ENCODE measurements at regions not wholly inside any gene's neighbourhood (a gene's known extent, or its start where the extent isn't known, plus 50 kb on each side); places are given as distances from the start of the nearest gene placed in this dataset.

DNA sequence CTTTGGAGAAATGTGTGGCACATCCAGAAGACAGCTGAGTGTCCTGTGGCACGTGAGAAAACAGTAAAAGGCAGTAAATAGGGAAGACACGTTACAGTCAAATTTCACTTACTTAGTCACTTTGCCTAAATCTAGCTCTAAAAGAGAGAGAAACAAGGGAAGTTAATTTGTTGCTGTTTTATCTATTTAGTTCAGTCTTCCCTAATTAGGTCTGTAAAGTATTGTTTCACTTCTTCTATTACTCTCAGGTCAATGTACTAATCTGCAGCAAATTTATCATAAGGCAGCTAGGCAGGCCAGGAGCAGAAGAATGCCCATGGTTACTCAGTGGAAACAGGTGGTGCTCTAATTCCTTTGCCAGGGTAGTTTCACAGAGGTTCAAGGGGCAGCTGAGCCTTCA lies 124.3 kb upstream of the CNR1 start:
- TF ChIP-seq, protein P1, sequence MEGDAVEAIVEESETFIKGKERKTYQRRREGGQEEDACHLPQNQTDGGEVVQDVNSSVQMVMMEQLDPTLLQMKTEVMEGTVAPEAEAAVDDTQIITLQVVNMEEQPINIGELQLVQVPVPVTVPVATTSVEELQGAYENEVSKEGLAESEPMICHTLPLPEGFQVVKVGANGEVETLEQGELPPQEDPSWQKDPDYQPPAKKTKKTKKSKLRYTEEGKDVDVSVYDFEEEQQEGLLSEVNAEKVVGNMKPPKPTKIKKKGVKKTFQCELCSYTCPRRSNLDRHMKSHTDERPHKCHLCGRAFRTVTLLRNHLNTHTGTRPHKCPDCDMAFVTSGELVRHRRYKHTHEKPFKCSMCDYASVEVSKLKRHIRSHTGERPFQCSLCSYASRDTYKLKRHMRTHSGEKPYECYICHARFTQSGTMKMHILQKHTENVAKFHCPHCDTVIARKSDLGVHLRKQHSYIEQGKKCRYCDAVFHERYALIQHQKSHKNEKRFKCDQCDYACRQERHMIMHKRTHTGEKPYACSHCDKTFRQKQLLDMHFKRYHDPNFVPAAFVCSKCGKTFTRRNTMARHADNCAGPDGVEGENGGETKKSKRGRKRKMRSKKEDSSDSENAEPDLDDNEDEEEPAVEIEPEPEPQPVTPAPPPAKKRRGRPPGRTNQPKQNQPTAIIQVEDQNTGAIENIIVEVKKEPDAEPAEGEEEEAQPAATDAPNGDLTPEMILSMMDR (IDR thresholded peaks at IDR 0.05; ENCODE audit: low read depth, low read length) = no peak
- TF ChIP-seq POLR2A (IDR thresholded peaks at IDR 0.05; ENCODE audit: extremely low read depth, insufficient read length) = no peak
- no peak for TF ChIP-seq MYC (IDR thresholded peaks at IDR 0.05; ENCODE audit: low read depth, low read length)
